NCI-H748 (cell line): ENCODE measurements at regions not wholly inside any gene's neighbourhood (a gene's known extent, or its start where the extent isn't known, plus 50 kb on each side); places are given as distances from the start of the nearest gene placed in this dataset.

Source experiments
- DNase-seq: peaks from one replicate; lab custom pipeline; 2025; ENCODE audit not compliant: unreplicated experiment; lab: John Stamatoyannopoulos, UW

DNA sequence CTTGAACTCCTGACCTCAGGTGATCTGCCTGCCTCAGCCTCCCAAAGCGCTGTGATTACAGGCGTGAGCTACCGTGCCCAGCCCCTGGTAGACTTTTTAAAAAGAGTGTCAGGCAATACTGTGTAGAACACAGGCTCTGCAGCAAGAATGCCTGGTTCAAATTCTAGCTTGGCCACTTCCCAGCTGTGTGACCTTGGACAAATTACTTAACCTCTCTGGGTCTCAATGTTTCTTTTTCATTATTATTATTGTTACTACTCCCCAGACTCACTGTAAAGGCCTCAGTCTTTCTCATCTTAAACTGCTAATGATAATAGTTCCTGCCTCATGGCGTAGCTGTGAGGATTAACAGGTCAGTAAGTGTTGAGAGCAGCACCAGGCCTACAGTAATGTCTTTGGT is 114.3 kb downstream of the LITAF start:
- DNase-seq, result no peak

DNA sequence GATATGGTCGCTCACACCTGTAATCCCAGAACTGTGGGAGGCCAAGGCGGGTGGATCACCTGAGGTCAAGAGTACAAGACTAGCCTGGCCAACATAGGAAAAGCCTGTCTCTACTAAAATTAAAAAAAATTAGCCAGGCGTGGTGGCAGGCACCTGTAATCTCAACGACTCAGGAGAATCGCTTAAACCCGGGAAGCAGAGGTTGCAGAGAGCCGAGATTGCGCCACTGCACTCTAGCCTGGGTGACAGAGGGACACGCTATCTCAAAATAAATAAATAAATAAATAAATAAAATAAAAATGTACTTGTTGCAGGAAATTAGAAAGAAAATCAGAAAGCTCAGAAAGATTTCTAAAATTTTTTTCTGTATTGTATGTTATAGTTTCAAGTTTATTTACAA is 113.9 kb downstream of the LITAF start:
- no peak for DNase-seq

DNA sequence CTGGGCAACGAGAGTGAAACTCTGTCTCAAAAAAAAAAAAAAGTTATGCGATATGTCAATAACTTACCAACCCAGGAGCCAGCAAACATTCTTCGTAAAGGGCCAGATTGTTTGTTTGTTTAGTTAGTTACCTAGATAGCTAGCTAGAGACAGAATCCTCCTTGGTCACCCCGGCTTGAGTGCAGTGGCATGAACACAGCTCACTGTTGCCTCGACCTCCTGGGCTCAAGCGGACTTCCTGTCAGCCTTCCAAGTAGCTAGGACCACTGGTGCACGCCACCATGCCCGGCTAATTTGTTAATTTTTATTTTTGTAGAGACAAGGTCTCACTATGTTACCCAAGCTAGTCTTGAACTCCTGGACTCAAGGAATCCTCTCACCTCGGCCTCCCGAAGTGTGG is 113.0 kb downstream of the LITAF start:
- no peak for DNase-seq

DNA sequence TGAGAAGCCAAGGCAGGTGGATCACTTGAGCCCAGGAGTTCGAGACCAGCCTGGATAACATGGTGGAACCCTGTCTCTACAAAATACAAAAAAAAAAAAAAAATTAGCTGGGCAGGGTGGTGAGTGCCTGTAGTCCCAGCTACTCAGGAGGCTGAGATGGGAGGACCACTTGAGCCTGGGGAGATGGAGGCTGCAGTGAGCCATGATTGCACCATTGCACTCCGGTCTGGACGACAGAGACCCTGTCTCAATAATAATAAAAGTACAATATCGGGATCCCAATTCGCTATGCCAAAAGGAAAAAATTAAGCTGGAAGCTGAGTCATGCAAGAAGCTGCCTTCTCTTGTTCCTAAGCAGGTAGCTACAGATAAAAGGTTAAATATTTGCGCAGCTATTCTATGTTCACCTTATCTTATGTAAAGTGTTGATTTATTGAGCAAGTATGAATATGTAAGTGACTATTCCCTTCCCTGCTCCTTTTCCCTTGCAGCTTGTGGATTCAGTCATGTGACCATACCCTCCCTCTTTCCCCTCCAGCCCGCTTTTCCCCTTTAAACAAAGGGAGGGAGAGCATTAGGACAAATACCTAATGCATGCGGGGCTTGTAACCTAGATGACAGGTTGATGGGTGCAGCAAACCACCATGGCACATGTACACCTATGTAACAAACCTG is 112.0 kb downstream of the LITAF start:
- no peak for DNase-seq

DNA sequence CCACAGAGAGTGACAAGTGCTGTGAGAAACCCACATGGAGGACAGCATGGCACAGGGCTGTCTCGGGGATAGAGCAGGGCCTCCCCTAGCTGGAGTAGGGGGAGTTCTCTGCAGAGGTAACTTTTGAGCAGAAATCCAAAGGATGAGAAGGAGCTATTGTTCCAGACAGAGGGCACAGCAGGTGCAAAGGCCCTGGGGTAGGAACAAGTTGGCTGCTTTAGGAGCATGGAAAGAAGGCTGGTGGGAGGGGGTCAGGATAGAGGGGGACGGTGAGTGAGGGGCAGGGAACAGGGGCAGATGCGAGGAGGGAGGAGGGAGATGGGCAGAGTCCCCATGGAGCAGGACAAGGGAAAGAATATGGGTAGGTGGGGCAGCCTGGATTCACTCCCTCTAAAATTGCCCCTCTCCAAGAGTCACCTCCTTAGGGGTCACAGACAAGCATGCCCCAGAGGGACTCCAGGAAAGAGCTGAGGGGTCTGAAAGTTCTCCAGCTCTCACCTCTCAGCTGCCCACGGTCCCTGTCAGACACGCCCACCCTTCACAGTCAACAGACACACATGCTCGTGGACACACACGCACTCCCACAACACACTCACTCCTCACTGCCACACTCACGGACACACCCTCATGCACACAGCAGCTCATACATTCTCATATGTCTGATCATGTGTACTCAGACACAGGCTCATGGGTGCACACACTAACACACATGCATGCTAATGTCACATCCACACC is 110.7 kb downstream of the LITAF start:
- DNase-seq, result no peak

DNA sequence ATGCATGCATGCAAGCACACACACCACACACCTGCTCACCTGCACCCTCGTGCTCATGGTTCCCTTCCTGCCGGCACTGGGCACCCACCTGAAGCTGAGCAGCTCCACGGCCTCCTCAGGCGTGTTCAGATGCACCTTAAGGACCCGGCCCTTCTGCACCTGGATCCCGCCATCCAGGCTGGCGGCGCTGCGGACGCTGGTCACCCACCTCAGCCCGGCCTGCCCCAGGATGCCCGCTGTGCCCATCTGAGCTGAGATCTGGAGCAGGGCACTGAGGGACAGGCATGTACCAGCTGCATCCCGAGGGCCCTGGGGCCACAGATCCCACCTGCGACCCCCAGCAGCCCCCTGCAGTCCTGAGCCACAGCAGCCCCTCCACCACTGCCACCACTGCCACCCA is 110.0 kb downstream of the LITAF start:
- DNase-seq, result no peak

DNA sequence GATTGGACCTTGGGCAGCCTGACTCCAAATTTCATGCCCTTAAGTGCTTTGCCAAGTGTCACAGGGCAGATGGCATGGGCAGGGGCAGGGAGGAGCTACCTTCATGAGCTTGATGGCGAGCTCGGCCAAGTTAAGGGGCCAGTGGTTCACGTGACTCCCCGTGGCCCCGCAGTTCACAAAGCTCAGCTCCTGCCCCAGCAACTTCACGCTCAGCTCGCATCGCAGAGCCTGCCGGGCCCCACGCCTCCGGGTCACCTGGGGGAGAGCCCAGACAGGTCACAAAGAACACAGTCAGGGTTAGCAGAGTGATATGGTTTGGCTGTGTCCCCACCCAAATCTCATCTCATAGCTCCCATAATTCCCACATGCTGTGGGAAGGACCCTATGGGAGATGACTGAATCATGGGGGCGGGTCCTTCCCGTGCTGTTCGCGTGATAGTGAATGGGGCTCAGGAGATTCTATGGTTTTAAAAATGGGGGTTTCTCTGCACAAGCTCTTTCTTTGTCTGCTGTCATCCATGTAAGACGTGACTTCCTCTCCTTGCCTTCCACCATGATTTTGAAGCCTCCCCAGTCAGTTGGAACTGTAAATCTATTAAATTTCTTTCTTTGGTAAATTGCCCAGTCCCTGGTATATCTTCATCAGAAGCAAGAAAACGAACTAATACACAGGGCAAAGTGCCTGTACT is 108.1 kb downstream of the LITAF start:
- no peak for DNase-seq

DNA sequence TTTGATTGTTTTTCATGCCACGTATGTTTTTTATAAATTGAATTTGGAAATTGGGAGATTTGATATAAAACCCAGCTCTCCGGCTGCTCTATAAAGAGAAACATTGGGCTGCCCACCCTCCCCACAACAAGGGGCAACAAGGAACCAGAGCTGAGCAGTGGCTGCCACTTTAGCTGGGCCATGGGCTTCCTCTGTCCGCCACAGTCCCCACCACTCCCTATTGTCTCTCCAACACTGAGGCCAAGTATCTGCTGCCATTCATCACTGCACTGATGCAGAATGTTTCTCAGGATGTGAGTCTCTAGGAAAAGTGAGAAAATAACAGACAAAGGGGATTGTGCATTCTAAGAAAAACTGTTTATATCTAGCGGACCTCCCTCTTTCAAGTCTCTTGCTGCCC is 106.8 kb downstream of the LITAF start:
- no peak for DNase-seq

DNA sequence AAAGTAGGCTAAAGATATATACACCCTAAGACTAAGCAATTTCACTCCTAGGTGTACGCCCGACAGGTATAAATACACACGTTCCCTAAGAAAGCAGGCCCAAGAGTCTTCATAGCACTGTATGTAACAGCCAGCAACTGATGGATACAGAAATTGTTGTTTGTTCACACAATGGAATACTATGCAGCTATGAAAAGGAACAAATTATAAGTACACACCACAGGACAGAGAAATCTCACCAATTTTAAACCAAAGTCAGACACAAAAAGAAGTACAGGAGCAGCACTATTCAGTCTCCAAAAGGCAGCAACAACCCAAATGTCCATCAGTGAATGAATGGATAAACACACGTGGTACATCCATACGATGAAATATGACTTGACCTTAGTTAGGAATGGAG is 106.1 kb downstream of the LITAF start:
- DNase-seq, result no peak

DNA sequence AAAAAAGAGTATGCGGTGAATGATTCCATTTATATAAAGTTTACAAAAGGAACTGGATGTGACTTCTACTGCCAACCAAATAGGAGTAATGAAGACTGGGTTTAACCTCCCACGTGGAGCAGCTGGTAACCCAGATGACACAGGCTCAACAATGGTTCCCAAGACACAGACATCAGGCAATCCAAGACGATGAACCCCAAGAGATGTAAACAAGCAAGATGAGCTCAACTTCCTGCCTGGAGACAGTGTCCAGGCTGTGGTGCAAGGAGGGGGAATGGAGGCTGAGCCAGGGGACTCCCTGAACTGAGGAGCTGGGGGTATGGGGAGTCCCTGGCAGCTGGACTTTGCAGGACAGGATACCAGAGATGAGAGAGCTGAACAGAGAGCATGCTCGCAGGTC is 104.7 kb downstream of the LITAF start:
- no peak for DNase-seq

DNA sequence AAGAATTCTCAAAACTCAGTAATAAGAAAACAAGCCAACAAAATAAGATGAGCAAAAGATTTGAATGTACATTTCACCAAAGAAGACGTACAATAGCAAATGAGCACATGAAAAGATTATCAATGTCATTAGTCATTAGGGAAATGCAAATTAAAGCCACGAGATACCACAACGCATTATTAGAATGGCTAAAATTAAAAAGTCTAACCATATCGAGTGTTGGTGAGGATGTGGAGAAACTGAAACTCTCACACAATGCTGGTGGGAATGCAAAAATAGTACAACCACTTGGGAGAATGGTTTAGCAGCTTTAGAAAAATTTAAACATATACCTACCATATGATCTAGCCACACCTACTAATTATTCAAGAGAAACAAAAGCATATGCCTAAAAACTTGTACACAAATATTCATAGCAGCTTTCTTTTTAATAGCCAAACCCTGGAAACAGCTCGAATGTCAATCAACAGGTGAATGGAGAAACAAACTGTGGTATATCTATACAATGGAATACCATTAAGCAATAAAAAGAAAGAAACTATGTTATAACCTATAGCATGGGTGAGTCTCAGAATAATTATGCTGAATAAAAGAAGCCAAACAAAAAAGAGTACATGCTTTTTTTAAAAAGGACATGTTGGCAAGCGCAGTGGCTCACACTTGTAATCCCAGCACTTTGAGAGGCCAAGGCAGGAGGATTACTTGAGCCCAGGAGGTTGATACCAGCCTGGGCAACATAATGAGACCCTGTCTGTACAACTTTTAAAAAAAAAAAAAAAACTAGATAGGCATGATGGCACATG is 103.6 kb downstream of the LITAF start:
- DNase-seq, result no peak

DNA sequence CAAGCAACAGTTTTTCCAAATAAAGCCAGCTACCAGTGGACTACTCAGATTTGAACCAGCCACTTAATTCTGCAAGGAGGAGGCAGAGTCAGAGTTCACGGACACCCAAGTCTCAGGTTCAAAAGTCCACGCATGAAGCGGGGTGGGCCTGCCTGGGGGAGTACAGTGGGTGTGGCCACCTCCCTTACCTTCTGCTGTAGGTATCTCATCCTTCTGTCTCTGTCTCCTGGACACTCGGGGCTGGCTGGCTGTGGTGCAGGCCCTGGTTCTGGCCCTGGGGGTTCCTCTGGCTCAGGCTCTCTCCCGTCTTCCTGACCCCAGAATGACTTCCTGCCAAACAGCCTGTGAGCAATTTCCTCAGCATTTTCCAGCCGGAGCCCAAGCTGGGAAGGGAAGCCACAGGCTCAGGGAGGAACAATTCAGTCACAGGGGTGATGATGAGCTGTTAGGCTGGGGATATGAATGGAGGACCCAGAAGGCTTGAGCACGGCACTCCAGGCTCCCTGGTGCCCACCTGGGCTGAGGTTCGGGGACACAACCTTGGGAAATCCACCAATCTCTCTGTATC is 101.9 kb downstream of the LITAF start:
- DNase-seq, result no peak

DNA sequence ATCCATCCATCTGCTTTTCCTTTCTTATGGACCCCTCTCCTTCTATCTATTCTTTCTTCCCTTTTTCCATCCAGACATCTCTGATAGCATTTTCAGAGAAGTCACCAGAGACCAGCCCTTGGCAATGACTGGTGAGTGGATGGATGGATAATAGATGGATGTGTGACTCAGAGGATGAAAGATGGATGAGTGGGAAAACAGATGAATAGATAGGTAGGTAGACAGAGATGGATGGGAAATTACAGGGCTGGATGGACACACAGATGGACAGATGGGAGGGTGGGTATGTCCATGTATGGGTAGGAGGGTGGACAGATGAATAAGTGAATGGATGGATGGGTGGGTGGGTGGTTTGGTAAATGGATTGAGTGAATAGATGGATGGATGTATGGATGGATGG is 101.0 kb downstream of the LITAF start:
- DNase-seq, result no peak

DNA sequence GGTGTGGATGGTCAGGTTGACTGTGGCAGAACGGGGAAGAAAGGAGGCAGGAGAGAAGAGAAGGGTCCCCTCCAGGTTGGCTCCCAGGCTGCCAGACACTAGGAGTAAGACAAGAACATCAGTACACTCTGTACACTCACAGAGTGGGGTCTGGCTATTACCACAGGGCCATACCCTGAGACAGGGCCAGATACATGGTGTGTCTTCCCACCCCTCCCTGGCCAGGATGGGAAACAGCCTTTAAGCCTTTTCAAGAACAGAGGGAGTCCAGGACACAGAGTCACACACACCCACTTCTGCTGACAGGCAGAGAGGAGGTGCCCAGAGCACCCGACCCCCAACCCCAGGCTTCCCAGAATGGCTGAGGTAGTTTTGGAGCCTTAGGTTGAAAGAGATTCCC is 99.4 kb downstream of the LITAF start:
- no peak for DNase-seq

DNA sequence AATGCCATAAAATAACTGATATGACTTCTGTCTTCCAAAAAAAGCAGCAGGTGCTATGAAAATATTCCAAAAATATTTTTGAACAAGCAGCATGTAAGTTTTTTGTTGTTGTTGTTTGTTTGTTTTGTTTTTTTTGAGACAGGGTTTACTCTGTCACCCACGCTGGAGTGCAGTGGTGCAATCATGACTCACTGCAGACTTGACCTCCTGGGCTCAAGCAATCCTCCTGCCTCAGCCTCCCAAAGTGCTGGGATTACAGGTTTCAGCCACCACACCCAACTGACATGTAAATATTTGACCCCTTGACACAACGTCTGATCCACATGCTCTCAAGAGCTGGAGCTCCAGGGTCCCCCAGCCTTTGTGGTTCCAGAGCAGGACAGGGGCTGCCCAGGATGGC is 98.4 kb downstream of the LITAF start:
- no peak for DNase-seq

DNA sequence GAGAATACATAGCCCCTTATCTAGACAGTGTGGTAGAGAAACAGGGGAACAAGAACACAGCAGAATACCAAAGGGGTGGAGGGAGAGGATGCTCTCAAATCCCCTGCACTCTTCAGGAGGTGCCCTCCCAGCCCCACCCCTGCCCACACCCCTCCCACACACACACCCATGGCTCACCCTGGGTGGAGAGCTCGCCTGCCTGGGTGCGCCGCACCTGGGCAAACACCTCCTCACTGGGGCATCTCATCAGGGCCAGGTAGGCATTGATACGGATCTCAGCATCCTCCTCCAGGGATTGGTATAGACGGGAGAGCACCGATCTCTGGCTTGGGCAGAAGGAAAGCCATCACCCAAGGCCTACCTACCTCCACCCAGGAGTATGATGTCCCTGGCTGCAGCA is 95.2 kb downstream of the LITAF start:
- no peak for DNase-seq

DNA sequence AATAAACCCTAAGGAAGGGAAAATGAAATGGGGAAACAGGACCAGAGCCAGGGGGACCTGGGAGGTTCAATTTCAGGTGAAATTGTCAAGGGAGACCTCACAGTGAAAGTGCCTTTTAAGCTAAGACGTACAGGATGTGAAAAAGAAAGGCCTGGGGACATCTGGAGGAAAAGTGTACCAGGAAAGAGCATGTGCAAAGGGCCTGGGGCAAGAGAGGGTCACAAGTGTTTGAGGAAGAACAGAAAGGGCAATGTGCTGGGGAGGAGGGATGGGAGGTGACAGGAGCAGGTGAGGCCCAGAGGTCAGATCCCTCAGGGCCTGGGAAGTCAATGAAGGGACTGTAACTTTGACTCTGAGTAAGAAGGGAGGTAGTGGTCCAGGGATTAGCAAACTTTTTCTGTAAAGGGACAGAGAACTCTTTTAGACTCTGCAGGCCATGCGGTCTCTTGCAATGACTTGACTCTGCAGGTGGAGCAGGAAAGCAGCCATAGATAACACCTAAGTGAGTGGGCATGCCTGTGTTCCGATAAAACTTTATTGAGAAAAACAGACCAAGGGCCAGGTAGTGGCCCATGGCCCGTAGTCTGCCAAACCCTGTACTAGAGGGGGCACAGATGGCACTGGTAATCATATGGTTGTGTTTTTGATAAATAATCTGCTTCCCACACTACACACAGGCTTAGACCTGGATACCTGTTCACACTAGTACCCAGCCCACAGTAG is 93.8 kb downstream of the LITAF start:
- no peak for DNase-seq

DNA sequence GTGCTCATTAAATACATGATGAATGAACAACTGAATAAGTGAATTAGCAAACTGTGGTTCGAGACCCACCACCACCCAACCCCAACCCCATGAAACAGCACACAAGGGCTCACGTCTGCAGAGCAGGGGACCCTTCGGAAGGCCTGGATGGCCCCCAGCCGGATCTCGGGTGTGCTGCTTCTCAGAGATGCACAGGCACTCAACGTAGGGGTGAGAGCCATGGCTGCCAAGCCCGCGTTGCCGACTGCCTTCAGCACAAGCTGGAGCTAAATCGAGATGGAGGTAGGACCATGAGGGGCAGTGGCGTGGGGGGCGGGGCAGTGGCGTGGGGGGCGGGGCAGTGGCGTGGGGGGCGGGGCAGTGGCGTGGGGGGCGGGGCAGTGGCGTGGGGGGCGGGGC is 93.2 kb downstream of the LITAF start:
- DNase-seq, result no peak

DNA sequence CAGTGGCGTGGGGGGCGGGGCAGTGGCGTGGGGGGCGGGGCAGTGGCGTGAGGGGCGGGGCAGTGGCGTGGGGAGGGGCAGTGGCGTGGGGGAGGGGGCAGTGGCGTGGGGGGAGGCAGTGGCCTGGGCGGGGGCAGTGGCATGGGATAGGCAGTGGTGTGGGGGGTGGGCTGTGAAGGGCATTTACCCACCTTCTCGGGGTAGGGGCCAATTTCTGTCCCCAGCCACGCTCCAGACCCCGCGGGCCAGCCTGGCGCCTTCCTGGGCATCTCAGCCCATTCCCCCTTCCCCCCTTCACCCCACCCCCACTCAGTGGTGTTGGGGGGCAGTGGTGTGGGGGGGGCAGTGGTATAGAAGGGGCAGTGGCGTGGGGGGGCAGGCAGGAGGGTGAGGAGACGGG is 92.7 kb downstream of the LITAF start:
- no peak for DNase-seq

DNA sequence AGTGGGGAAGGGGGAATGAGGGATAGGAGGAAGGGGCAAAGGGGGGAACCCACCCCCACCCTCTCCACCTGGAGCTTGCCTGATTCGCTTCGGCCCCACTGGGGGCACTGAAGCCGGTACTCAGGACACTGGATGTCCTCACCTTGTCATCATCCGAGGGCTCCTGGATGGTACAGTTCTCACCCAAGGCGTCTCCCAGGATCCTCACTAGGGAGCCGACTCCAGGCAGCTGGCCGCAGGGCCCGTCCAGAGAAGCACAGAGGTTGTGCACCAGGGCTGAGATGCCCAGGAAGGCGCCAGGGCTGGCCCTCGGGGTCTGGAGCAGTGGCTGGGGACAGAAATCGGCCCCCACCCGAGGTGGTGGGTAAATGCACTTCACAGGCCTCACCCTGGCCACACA is 92.3 kb downstream of the LITAF start:
- no peak for DNase-seq

DNA sequence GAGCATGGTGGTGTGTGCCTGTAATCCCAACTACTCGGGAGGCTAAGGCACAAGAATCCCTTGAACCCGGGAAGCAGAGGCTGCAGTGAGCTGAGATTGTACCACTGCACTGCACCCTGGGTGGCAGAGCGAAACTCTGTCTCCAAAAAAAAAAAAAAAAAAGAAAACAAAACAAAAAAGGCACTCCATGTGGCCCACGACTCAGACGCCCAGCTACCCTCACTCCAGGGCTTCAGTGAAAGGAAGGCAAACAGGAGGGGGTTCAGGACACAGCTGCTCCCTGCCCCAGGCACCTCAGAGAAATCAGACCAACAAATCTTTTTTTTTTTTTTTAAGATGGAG is 91.7 kb downstream of the LITAF start:
- no peak for DNase-seq
